SU-DHL-6 (cell line): ENCODE measurements at regions not wholly inside any gene's neighbourhood (a gene's known extent, or its start where the extent isn't known, plus 50 kb on each side); places are given as distances from the start of the nearest gene placed in this dataset.

Experiments
- H2AFZ ChIP-seq: fragments of 200-600 bp; sonication (generic); 2 replicates; pipeline ENCODE4 v1.6.1; 2014; ENCODE audit warnings: low read depth, mild to moderate bottlenecking, moderate library complexity, mixed read lengths, antibody characterized with exemption, low read length; ENCODE audit not compliant: severe bottlenecking
- H3F3A ChIP-seq: fragments of 200-600 bp; shearing (Covaris generic); 2 replicates; pipeline ENCODE4 v1.6.0; 2016; ENCODE audit warnings: antibody characterized with exemption, mild to moderate bottlenecking; ENCODE audit not compliant: insufficient read depth
- H3K27ac ChIP-seq: fragments of 200-600 bp; sonication (generic); 2 replicates; pipeline ENCODE4 v1.5.1; 2016; ENCODE audit warnings: low read depth, mild to moderate bottlenecking, low read length, moderate library complexity, mixed read lengths
- H3K27me3 ChIP-seq: fragments of 200-600 bp; sonication (generic), shearing (Covaris generic); 2 replicates; pipeline ENCODE4 v1.6.0; 2014; ENCODE audit warnings: mild to moderate bottlenecking, low read length
- H3K36me3 ChIP-seq: fragments of 200-600 bp; sonication (generic); 2 replicates; pipeline ENCODE4 v1.6.1; 2014; ENCODE audit warnings: mild to moderate bottlenecking, low read length, mixed read lengths
- H3K4me2 ChIP-seq: fragments of 300-600, 200-600 bp; shearing (Covaris generic), sonication (generic); 2 replicates; pipeline ENCODE4 v1.6.0; 2014; ENCODE audit warnings: low read length, low read depth, mild to moderate bottlenecking; ENCODE audit not compliant: poor library complexity, severe bottlenecking
- H3K4me3 ChIP-seq: fragments of 200-600 bp; sonication (generic); 2 replicates; pipeline ENCODE4 v1.5.1; 2014; ENCODE audit warnings: antibody characterized with exemption, low read length, mild to moderate bottlenecking, mixed read lengths; ENCODE audit not compliant: insufficient read depth, poor library complexity, severe bottlenecking
- H3K79me2 ChIP-seq: fragments of 200-600 bp; sonication (generic); 2 replicates; pipeline ENCODE4 v1.6.1; 2014; ENCODE audit warnings: mild to moderate bottlenecking, low read length, moderate library complexity; ENCODE audit not compliant: insufficient read depth
- H3K9ac ChIP-seq: fragments of 200-600 bp; sonication (generic); 2 replicates; pipeline ENCODE4 v1.7.0; 2014; ENCODE audit warnings: mild to moderate bottlenecking, low read length
- H3K9me2 ChIP-seq: fragments of 200-600 bp; sonication (generic); replicated peaks from 2 replicates; pipeline ENCODE4 v1.6.1; 2014; ENCODE audit warnings: low read length; ENCODE audit not compliant: insufficient read depth
- H3K9me3 ChIP-seq: fragments of 200-600 bp; sonication (generic); 2 replicates; pipeline ENCODE4 v1.6.1; 2014; ENCODE audit warnings: low read length, mixed read lengths; ENCODE audit not compliant: insufficient read depth
- H4K20me1 ChIP-seq: fragments of 200-600 bp; sonication (generic); 2 replicates; pipeline ENCODE4 v1.6.1; 2014; ENCODE audit warnings: low read depth, mild to moderate bottlenecking, antibody characterized with exemption, low read length, moderate library complexity, mixed read lengths
- EZH2phosphoT487 ChIP-seq: fragments of 200-600 bp; sonication (generic), shearing (Covaris generic); conservative IDR thresholded peaks from 2 replicates; pipeline ENCODE4 v1.6.1; 2018; ENCODE audit warnings: mild to moderate bottlenecking, antibody characterized with exemption, low read length, moderate library complexity, mixed read lengths
- TF ChIP-seq, protein P1 (sequence below): fragments of 200-600 bp; sonication (generic); IDR thresholded peaks from one replicate; pipeline ENCODE4 v1.5.1; 2017; ENCODE audit warnings: antibody characterized with exemption, mild to moderate bottlenecking, low read length, moderate library complexity; ENCODE audit not compliant: insufficient read depth, poor library complexity, severe bottlenecking

- Histone ChIP-seq H3K9me2 (no peaks in the 10 kb centered on the region), H3K36me3 (no peaks in the 10 kb centered on the region), H3K27me3 (no peaks in the 10 kb centered on the region), H4K20me1 (no peaks in the 10 kb centered on the region), H3K9me3 (no peaks in the 10 kb centered on the region), H3K4me3 (no peak overlapping the region), H3K79me2 (no peaks in the 10 kb centered on the region), H2AFZ (no peak overlapping the region), H3K4me2 (no peak overlapping the region), H3F3A (no peaks in the 10 kb centered on the region), H3K27ac (no peak overlapping the region), H3K9ac (no peak overlapping the region)
- TF ChIP-seq, protein P1, sequence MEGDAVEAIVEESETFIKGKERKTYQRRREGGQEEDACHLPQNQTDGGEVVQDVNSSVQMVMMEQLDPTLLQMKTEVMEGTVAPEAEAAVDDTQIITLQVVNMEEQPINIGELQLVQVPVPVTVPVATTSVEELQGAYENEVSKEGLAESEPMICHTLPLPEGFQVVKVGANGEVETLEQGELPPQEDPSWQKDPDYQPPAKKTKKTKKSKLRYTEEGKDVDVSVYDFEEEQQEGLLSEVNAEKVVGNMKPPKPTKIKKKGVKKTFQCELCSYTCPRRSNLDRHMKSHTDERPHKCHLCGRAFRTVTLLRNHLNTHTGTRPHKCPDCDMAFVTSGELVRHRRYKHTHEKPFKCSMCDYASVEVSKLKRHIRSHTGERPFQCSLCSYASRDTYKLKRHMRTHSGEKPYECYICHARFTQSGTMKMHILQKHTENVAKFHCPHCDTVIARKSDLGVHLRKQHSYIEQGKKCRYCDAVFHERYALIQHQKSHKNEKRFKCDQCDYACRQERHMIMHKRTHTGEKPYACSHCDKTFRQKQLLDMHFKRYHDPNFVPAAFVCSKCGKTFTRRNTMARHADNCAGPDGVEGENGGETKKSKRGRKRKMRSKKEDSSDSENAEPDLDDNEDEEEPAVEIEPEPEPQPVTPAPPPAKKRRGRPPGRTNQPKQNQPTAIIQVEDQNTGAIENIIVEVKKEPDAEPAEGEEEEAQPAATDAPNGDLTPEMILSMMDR: no peak
- no peak for TF ChIP-seq EZH2phosphoT487
These were observed 820.6 kb downstream of the PCDH17 start for GRCh38 chr13:58452123-58452623.

DNA sequence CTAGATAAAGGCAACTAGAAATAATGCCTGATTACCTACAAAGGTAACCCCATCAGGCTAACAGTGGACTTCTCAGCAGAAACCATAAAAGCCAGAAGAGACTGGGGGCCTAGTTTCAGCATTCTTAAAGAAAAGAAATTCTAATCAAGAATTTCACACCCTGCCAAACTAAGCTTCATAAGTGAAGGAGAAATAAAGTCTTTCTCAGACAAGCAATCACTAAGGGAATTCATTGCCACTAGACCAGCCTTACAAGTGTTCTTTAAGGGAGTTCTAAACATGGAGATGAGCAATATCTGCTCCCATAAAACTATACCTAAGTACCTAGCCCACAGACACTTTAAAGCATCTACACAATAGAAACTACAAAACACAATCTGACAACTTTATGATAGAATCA, 823.5 kb downstream of the PCDH17 start:
- no peak overlapping the region for H3K27ac ChIP-seq
- H3K4me2 ChIP-seq: no peak overlapping the region
- no peaks in the 10 kb centered on the region for H3K27me3 ChIP-seq
- no peak overlapping the region for H3K4me3 ChIP-seq
- H3K79me2 ChIP-seq: no peaks in the 10 kb centered on the region
- no peaks in the 10 kb centered on the region for H3K36me3 ChIP-seq
- no peaks in the 10 kb centered on the region for H3F3A ChIP-seq
- H3K9ac ChIP-seq: no peak overlapping the region
- H2AFZ ChIP-seq: no peak overlapping the region
- TF ChIP-seq, protein P1: no peak
- no peak for TF ChIP-seq EZH2phosphoT487
- H4K20me1 ChIP-seq: no peaks in the 10 kb centered on the region
- H3K9me2 ChIP-seq: no peaks in the 10 kb centered on the region
- H3K9me3 ChIP-seq: no peaks in the 10 kb centered on the region

DNA sequence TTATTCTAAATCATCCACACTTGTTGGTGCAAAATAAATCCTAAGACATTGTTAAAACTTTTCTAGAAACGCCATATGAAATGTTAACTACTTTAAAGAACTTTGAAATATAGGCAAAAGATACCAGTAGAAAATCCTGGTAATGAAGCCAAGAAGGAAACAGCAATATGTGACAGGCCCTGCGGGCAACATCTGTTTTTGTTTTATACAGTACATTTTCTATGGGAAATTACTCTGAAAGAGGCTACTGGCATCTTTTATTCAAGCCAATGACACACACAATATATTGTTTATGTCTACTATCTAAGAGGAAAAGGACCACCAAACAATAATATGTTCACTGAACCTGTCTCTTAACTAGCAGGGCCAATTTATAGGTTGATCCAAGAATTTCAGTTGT, 829.7 kb downstream of the PCDH17 start:
- TF ChIP-seq, protein P1: no peak
- TF ChIP-seq EZH2phosphoT487: no peak
- Histone ChIP-seq H3K9ac (no peak overlapping the region), H4K20me1 (no peaks in the 10 kb centered on the region), H3F3A (no peaks in the 10 kb centered on the region), H3K79me2 (no peaks in the 10 kb centered on the region), H3K9me2 (no peaks in the 10 kb centered on the region), H3K27ac (no peak overlapping the region), H3K9me3 (no peaks in the 10 kb centered on the region), H3K4me3 (no peak overlapping the region), H3K36me3 (no peaks in the 10 kb centered on the region), H3K27me3 (no peaks in the 10 kb centered on the region), H3K4me2 (no peak overlapping the region), H2AFZ (peak overlapping the region; percentile 29)

- Histone ChIP-seq H3K9me3 (no peaks in the 10 kb centered on the region), H3K27ac (no peak overlapping the region), H4K20me1 (no peaks in the 10 kb centered on the region), H3K9me2 (no peaks in the 10 kb centered on the region), H3K4me3 (no peak overlapping the region), H3K79me2 (no peaks in the 10 kb centered on the region), H3K9ac (no peak overlapping the region), H3K4me2 (no peak overlapping the region), H3K36me3 (no peaks in the 10 kb centered on the region), H3F3A (no peaks in the 10 kb centered on the region), H3K27me3 (no peaks in the 10 kb centered on the region), H2AFZ (no peak overlapping the region)
- TF ChIP-seq EZH2phosphoT487: no peak
- TF ChIP-seq, protein P1: no peak
These were observed 832.3 kb downstream of the PCDH17 start for GRCh38 chr13:58463841-58464240.
